GM23338 (cell line): ENCODE measurements at regions not wholly inside any gene's neighbourhood (a gene's known extent, or its start where the extent isn't known, plus 50 kb on each side); places are given as distances from the start of the nearest gene placed in this dataset.

Experiments
- ATAC-seq: fragments of 200-7000 bp; cut with Tn5 transposase; 3 replicates; pipeline ENCODE4 v1.9.1; 2020
- DNase-seq: peaks from one replicate; pipeline ENCODE4 v3.0.0-alpha.2; 2015; ENCODE audit warnings: low spot score
- H2AFZ ChIP-seq: fragments of 200-600 bp; sonication (generic); 2 replicates; pipeline ENCODE4 v1.8.0; 2016; ENCODE audit warnings: antibody characterized with exemption, mild to moderate bottlenecking, moderate library complexity
- H3F3A ChIP-seq: fragments of 200-600 bp; sonication (generic); replicated peaks from 2 replicates; pipeline ENCODE4 v1.8.0; 2017; ENCODE audit warnings: antibody characterized with exemption, mixed run types, low read depth
- H3K27ac ChIP-seq: fragments of 200-600 bp; sonication (generic); 2 replicates; pipeline ENCODE4 v1.6.1; 2016; ENCODE audit warnings: low read depth
- H3K27me3 ChIP-seq: fragments of 200-600 bp; sonication (generic); 2 replicates; pipeline ENCODE4 v1.8.0; 2016; ENCODE audit warnings: mild to moderate bottlenecking, mixed run types, moderate library complexity; ENCODE audit not compliant: insufficient read depth
- H3K36me3 ChIP-seq: fragments of 200-600 bp; sonication (generic); 2 replicates; pipeline ENCODE4 v1.8.0; 2016; ENCODE audit warnings: mild to moderate bottlenecking; ENCODE audit not compliant: insufficient read depth
- H3K4me1 ChIP-seq: fragments of 200-600 bp; sonication (generic); 2 replicates; pipeline ENCODE4 v1.8.0; 2016; ENCODE audit warnings: mild to moderate bottlenecking, moderate library complexity; ENCODE audit not compliant: insufficient read depth
- H3K4me2 ChIP-seq: fragments of 200-600 bp; sonication (generic); 2 replicates; pipeline ENCODE4 v1.7.1; 2017; ENCODE audit warnings: mixed run types
- H3K4me3 ChIP-seq: fragments of 200-600 bp; sonication (generic); 2 replicates; pipeline ENCODE4 v1.6.1; 2016; ENCODE audit warnings: mixed run types
- H3K79me2 ChIP-seq: fragments of 200-600 bp; sonication (generic); replicated peaks from 2 replicates; pipeline ENCODE4 v1.8.0; 2017; ENCODE audit warnings: mild to moderate bottlenecking; ENCODE audit not compliant: insufficient read depth
- H3K9me2 ChIP-seq: fragments of 200-600 bp; sonication (generic); 2 replicates; pipeline ENCODE4 v1.8.0; 2017; ENCODE audit not compliant: insufficient read depth
- H4K20me1 ChIP-seq: fragments of 200-600 bp; sonication (generic); replicated peaks from 2 replicates; pipeline ENCODE4 v1.8.0; 2017; ENCODE audit warnings: mild to moderate bottlenecking; ENCODE audit not compliant: insufficient read depth
- H3K27ac Mint-ChIP-seq: 2 replicates; pipeline ENCODE4 v1.8.0; 2020; ENCODE audit warnings: inconsistent platforms, mild to moderate bottlenecking, moderate library complexity, mixed read lengths
- H3K27me3 Mint-ChIP-seq: 3 replicates; pipeline ENCODE4 v1.8.0; 2022; ENCODE audit warnings: low read depth, mild to moderate bottlenecking, moderate library complexity, mixed read lengths, inconsistent platforms; ENCODE audit not compliant: insufficient read depth, poor library complexity
- H3K36me3 Mint-ChIP-seq: 3 replicates; pipeline ENCODE4 v1.8.0; 2021; ENCODE audit warnings: low read depth, mild to moderate bottlenecking, inconsistent platforms, moderate library complexity, mixed read lengths
- H3K4me1 Mint-ChIP-seq: 3 replicates; pipeline ENCODE4 v1.8.0; 2020; ENCODE audit warnings: mild to moderate bottlenecking, inconsistent platforms, mixed read lengths
- H3K4me3 Mint-ChIP-seq: 3 replicates; pipeline ENCODE4 v1.8.0; 2021; ENCODE audit warnings: moderate library complexity, mild to moderate bottlenecking, inconsistent platforms, mixed read lengths
- H3K9me3 Mint-ChIP-seq: 3 replicates; pipeline ENCODE4 v1.8.0; 2020; ENCODE audit warnings: moderate library complexity, mild to moderate bottlenecking, inconsistent platforms, mixed read lengths
- CREB1 ChIP-seq: fragments of 250-450 bp; sonication (Bioruptor Pico); IDR thresholded peaks from 2 replicates; pipeline ENCODE4 v1.5.0; 2020; ENCODE audit warnings: low read depth, mild to moderate bottlenecking, moderate library complexity
- CTCF ChIP-seq, 2 experiments: fragments of 200-600 bp in 1 of 2; sonication (generic) in 1 of 2; conservative IDR thresholded peaks; 2 replicates each; pipeline versions ENCODE4 v1.5.1 to v1.6.1; 2016 to 2017; ENCODE audit warnings: antibody characterized with exemption in 2 of 2, low read depth in 2 of 2, mild to moderate bottlenecking in 2 of 2, moderate library complexity in 1 of 2
- ETS1 ChIP-seq: IDR thresholded peaks from 2 replicates; pipeline ENCODE4 v1.6.1; 2016; ENCODE audit warnings: antibody characterized with exemption
- EZH2 ChIP-seq: fragments of 200-600 bp; sonication (generic); IDR thresholded peaks from one replicate; pipeline ENCODE4 v1.8.0; 2017; ENCODE audit warnings: antibody characterized with exemption, mild to moderate bottlenecking, low read depth; ENCODE audit not compliant: unreplicated experiment
- EZH2phosphoT487 ChIP-seq: fragments of 200-600 bp; sonication (generic); IDR thresholded peaks from one replicate; pipeline ENCODE4 v1.8.1; 2018; ENCODE audit warnings: antibody characterized with exemption; ENCODE audit not compliant: unreplicated experiment
- JUNB ChIP-seq: IDR thresholded peaks from one replicate; pipeline ENCODE4 v1.6.1; 2016; ENCODE audit warnings: antibody characterized with exemption; ENCODE audit not compliant: unreplicated experiment
- NANOG ChIP-seq: IDR thresholded peaks from 2 replicates; pipeline ENCODE4 v1.6.1; 2016; ENCODE audit warnings: antibody characterized with exemption, borderline replicate concordance
- POLR2AphosphoS5 ChIP-seq: IDR thresholded peaks from 2 replicates; pipeline ENCODE4 v1.6.1; 2016; ENCODE audit warnings: antibody characterized with exemption, low read depth
- STAT1 ChIP-seq: IDR thresholded peaks from one replicate; pipeline ENCODE4 v1.6.1; 2016; ENCODE audit warnings: antibody characterized with exemption; ENCODE audit not compliant: unreplicated experiment
- ZNF114 ChIP-seq: fragments of 250-450 bp; sonication (Bioruptor Pico); IDR thresholded peaks from 2 replicates; pipeline ENCODE4 v1.5.0; 2020; ENCODE audit warnings: mild to moderate bottlenecking, moderate library complexity
- ZNF331 ChIP-seq: fragments of 250-450 bp; sonication (Bioruptor Pico); IDR thresholded peaks from 2 replicates; pipeline ENCODE4 v1.5.0; 2020; ENCODE audit warnings: low read depth, mild to moderate bottlenecking, moderate library complexity
- TF ChIP-seq, protein P1 (sequence below): IDR thresholded peaks from one replicate; pipeline ENCODE4 v1.6.1; 2018; ENCODE audit warnings: antibody characterized with exemption; ENCODE audit not compliant: unreplicated experiment
- TF ChIP-seq, protein P2 (sequence below): fragments of 250-450 bp; sonication (Bioruptor Pico); IDR thresholded peaks from 2 replicates; pipeline ENCODE4 v1.5.0; 2020; ENCODE audit warnings: mild to moderate bottlenecking, moderate library complexity

DNA sequence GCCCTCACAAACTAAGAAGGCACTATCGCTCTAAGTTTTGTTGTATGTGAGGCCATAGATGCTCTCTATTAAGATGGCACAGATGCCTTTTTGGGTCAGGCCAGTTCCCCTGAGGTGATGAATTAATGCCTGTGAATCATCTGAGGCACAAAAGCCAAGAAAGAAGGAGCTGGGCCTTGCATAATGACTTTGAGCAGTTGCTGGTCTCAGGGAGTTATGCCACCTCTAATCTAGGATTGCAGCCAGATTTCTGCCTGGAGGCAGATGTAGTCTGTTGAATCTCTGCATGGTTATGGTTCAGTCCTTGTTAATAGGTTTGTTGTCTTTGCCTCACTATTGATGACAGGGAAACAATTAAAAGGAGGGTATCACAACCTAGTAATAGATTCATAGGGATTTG is 168.1 kb upstream of the CHRM3 start:
- Histone ChIP-seq H3K4me3 (no peak overlapping the region), H2AFZ (no peak overlapping the region), H3F3A (no peaks in the 10 kb centered on the region), H4K20me1 (no peaks in the 10 kb centered on the region), H3K36me3 (no peaks in the 10 kb centered on the region), H3K27me3 (no peaks in the 10 kb centered on the region), H3K4me2 (no peak overlapping the region), H3K9me2 (no peaks in the 10 kb centered on the region), H3K27ac (no peak overlapping the region), H3K4me1 (no peaks in the 10 kb centered on the region), H3K79me2 (no peaks in the 10 kb centered on the region)
- Mint-ChIP-seq H3K4me1 (no peaks in the 10 kb centered on the region), H3K36me3 (peaks cover 17% of the 10 kb centered on the region; the same call in 2 of the 3 replicates), H3K27ac (no peak overlapping the region), H3K4me3 (no peak overlapping the region), H3K27me3 (peaks cover 2% of the 10 kb centered on the region), H3K9me3 (peaks cover 22% of the 10 kb centered on the region)
- ATAC-seq, result no peak
- no peak for TF ChIP-seq JUNB
- TF ChIP-seq EZH2, result no peak
- no peak for TF ChIP-seq CREB1 (CRISPR knock-in tag)
- TF ChIP-seq ZNF114 (CRISPR knock-in tag), result no peak
- TF ChIP-seq STAT1, result no peak
- no peak for TF ChIP-seq CTCF (conservative IDR thresholded peaks at IDR 0.05; ENCODE audit: low read depth in 2 of 2)
- TF ChIP-seq EZH2phosphoT487, result no peak
- no peak for TF ChIP-seq NANOG
- TF ChIP-seq, protein P1, sequence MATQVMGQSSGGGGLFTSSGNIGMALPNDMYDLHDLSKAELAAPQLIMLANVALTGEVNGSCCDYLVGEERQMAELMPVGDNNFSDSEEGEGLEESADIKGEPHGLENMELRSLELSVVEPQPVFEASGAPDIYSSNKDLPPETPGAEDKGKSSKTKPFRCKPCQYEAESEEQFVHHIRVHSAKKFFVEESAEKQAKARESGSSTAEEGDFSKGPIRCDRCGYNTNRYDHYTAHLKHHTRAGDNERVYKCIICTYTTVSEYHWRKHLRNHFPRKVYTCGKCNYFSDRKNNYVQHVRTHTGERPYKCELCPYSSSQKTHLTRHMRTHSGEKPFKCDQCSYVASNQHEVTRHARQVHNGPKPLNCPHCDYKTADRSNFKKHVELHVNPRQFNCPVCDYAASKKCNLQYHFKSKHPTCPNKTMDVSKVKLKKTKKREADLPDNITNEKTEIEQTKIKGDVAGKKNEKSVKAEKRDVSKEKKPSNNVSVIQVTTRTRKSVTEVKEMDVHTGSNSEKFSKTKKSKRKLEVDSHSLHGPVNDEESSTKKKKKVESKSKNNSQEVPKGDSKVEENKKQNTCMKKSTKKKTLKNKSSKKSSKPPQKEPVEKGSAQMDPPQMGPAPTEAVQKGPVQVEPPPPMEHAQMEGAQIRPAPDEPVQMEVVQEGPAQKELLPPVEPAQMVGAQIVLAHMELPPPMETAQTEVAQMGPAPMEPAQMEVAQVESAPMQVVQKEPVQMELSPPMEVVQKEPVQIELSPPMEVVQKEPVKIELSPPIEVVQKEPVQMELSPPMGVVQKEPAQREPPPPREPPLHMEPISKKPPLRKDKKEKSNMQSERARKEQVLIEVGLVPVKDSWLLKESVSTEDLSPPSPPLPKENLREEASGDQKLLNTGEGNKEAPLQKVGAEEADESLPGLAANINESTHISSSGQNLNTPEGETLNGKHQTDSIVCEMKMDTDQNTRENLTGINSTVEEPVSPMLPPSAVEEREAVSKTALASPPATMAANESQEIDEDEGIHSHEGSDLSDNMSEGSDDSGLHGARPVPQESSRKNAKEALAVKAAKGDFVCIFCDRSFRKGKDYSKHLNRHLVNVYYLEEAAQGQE, result no peak
- TF ChIP-seq POLR2AphosphoS5, result no peak
- no peak for TF ChIP-seq ZNF331 (CRISPR knock-in tag)
- TF ChIP-seq, protein P2, sequence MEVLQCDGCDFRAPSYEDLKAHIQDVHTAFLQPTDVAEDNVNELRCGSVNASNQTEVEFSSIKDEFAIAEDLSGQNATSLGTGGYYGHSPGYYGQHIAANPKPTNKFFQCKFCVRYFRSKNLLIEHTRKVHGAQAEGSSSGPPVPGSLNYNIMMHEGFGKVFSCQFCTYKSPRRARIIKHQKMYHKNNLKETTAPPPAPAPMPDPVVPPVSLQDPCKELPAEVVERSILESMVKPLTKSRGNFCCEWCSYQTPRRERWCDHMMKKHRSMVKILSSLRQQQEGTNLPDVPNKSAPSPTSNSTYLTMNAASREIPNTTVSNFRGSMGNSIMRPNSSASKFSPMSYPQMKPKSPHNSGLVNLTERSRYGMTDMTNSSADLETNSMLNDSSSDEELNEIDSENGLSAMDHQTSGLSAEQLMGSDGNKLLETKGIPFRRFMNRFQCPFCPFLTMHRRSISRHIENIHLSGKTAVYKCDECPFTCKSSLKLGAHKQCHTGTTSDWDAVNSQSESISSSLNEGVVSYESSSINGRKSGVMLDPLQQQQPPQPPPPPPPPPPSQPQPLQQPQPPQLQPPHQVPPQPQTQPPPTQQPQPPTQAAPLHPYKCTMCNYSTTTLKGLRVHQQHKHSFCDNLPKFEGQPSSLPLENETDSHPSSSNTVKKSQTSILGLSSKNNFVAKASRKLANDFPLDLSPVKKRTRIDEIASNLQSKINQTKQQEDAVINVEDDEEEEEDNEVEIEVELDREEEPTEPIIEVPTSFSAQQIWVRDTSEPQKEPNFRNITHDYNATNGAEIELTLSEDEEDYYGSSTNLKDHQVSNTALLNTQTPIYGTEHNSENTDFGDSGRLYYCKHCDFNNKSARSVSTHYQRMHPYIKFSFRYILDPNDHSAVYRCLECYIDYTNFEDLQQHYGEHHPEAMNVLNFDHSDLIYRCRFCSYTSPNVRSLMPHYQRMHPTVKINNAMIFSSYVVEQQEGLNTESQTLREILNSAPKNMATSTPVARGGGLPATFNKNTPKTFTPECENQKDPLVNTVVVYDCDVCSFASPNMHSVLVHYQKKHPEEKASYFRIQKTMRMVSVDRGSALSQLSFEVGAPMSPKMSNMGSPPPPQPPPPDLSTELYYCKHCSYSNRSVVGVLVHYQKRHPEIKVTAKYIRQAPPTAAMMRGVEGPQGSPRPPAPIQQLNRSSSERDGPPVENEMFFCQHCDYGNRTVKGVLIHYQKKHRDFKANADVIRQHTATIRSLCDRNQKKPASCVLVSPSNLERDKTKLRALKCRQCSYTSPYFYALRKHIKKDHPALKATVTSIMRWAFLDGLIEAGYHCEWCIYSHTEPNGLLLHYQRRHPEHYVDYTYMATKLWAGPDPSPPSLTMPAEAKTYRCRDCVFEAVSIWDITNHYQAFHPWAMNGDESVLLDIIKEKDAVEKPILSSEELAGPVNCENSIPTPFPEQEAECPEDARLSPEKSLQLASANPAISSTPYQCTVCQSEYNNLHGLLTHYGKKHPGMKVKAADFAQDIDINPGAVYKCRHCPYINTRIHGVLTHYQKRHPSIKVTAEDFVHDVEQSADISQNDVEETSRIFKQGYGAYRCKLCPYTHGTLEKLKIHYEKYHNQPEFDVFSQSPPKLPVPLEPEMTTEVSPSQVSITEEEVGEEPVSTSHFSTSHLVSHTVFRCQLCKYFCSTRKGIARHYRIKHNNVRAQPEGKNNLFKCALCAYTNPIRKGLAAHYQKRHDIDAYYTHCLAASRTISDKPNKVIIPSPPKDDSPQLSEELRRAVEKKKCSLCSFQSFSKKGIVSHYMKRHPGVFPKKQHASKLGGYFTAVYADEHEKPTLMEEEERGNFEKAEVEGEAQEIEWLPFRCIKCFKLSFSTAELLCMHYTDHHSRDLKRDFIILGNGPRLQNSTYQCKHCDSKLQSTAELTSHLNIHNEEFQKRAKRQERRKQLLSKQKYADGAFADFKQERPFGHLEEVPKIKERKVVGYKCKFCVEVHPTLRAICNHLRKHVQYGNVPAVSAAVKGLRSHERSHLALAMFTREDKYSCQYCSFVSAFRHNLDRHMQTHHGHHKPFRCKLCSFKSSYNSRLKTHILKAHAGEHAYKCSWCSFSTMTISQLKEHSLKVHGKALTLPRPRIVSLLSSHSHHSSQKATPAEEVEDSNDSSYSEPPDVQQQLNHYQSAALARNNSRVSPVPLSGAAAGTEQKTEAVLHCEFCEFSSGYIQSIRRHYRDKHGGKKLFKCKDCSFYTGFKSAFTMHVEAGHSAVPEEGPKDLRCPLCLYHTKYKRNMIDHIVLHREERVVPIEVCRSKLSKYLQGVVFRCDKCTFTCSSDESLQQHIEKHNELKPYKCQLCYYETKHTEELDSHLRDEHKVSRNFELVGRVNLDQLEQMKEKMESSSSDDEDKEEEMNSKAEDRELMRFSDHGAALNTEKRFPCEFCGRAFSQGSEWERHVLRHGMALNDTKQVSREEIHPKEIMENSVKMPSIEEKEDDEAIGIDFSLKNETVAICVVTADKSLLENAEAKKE (CRISPR knock-in tag), result no peak
- no peak for TF ChIP-seq ETS1
- DNase-seq, result no peak
